Karpas-422 (cell line): ENCODE measurements at regions not wholly inside any gene's neighbourhood (a gene's known extent, or its start where the extent isn't known, plus 50 kb on each side); places are given as distances from the start of the nearest gene placed in this dataset.

Experiments used
- DNase-seq: peaks from one replicate; pipeline ENCODE4 v3.0.0-alpha.2; 2015
- H2AFZ ChIP-seq: fragments of 200-600 bp; sonication (generic); 2 replicates; pipeline ENCODE4 v1.6.1; 2014; ENCODE audit warnings: antibody characterized with exemption, low read length, mixed read lengths
- H3K27ac ChIP-seq: fragments of 200-600 bp; sonication (generic); 2 replicates; pipeline ENCODE4 v1.5.1; 2014; ENCODE audit warnings: mild to moderate bottlenecking, low read length, moderate library complexity
- H3K27me3 ChIP-seq: fragments of 200-600 bp; sonication (generic); 2 replicates; pipeline ENCODE4 v1.6.1; 2014; ENCODE audit warnings: low read length, mixed read lengths
- H3K36me3 ChIP-seq: fragments of 200-600 bp; sonication (generic); 2 replicates; pipeline ENCODE4 v1.6.1; 2014; ENCODE audit warnings: low read length, mixed read lengths; ENCODE audit not compliant: insufficient read depth
- H3K4me1 ChIP-seq: fragments of 200-600 bp; sonication (generic); 2 replicates; pipeline ENCODE4 v1.6.1; 2014; ENCODE audit warnings: mild to moderate bottlenecking, low read length, mixed read lengths
- H3K4me2 ChIP-seq: fragments of 200-600 bp; sonication (generic); 2 replicates; pipeline ENCODE4 v1.6.1; 2014; ENCODE audit warnings: low read length, low read depth, mild to moderate bottlenecking; ENCODE audit not compliant: poor library complexity, severe bottlenecking
- H3K4me3 ChIP-seq: fragments of 200-600 bp; sonication (generic); 2 replicates; pipeline ENCODE4 v1.5.1; 2014; ENCODE audit warnings: mild to moderate bottlenecking, antibody characterized with exemption, low read length, mixed read lengths
- H3K79me2 ChIP-seq: fragments of 200-600 bp; sonication (generic); 2 replicates; pipeline ENCODE4 v1.6.1; 2014; ENCODE audit warnings: mild to moderate bottlenecking, low read length, mixed read lengths
- H3K9ac ChIP-seq: fragments of 200-600 bp; sonication (generic); 2 replicates; pipeline ENCODE4 v1.6.0; 2014; ENCODE audit warnings: low read length
- H3K9me2 ChIP-seq: fragments of 200-600 bp; sonication (generic), shearing (Covaris generic); replicated peaks from 2 replicates; pipeline ENCODE4 v1.6.0; 2014; ENCODE audit warnings: mild to moderate bottlenecking, low read length, moderate library complexity; ENCODE audit not compliant: insufficient read depth
- H3K9me3 ChIP-seq: fragments of 300-700, 200-600 bp; sonication (generic); 2 replicates; pipeline ENCODE4 v1.6.1; 2014; ENCODE audit warnings: low read length, mixed read lengths
- H4K20me1 ChIP-seq: fragments of 200-600 bp; sonication (generic); 2 replicates; pipeline ENCODE4 v1.6.1; 2014; ENCODE audit warnings: mild to moderate bottlenecking, antibody characterized with exemption, low read length, low read depth; ENCODE audit not compliant: insufficient read depth

- no peak for DNase-seq
- H3K9ac ChIP-seq = no peak overlapping the region
Measured at GRCh38 chr7:42407021-42407710, 170.2 kb upstream of the GLI3 start.

GRCh38 chr7:42406358-42406757 is 169.3 kb upstream of the GLI3 start:
- H3K79me2 ChIP-seq = no peaks in the 10 kb centered on the region

More at GRCh38 chr7:42407021-42407710, 170.2 kb upstream of the GLI3 start:
- no peaks in the 10 kb centered on the region for H3K36me3 ChIP-seq
- no peak overlapping the region for H3K4me2 ChIP-seq
- H3K9me2 ChIP-seq = no peaks in the 10 kb centered on the region
- H3K4me1 ChIP-seq = no peaks in the 10 kb centered on the region
- no peaks in the 10 kb centered on the region for H4K20me1 ChIP-seq
- no peak overlapping the region for H2AFZ ChIP-seq
- H3K4me3 ChIP-seq = no peak overlapping the region
- no peaks in the 10 kb centered on the region for H3K27me3 ChIP-seq
- H3K79me2 ChIP-seq = no peaks in the 10 kb centered on the region
- H3K27ac ChIP-seq = no peak overlapping the region
- H3K9me3 ChIP-seq = no peaks in the 10 kb centered on the region

GRCh38 chr7:42405782-42406181 is 168.8 kb upstream of the GLI3 start:
- H3K4me1 ChIP-seq = no peaks in the 10 kb centered on the region
- H2AFZ ChIP-seq = no peak overlapping the region
- H3K9ac ChIP-seq = no peak overlapping the region
- H3K27ac ChIP-seq = no peak overlapping the region
- no peaks in the 10 kb centered on the region for H3K9me2 ChIP-seq
- H3K4me2 ChIP-seq = no peak overlapping the region
- no peaks in the 10 kb centered on the region for H3K79me2 ChIP-seq
- no peaks in the 10 kb centered on the region for H4K20me1 ChIP-seq
- no peaks in the 10 kb centered on the region for H3K36me3 ChIP-seq
- H3K9me3 ChIP-seq = no peaks in the 10 kb centered on the region
- no peak overlapping the region for H3K4me3 ChIP-seq
- H3K27me3 ChIP-seq = no peaks in the 10 kb centered on the region
- DNase-seq = no peak

More at GRCh38 chr7:42406358-42406757, 169.3 kb upstream of the GLI3 start:
- no peak overlapping the region for H3K4me2 ChIP-seq
- H3K4me3 ChIP-seq = no peak overlapping the region
- no peaks in the 10 kb centered on the region for H3K9me3 ChIP-seq
- no peaks in the 10 kb centered on the region for H3K4me1 ChIP-seq
- H2AFZ ChIP-seq = no peak overlapping the region
- no peak overlapping the region for H3K9ac ChIP-seq
- DNase-seq = no peak
- no peaks in the 10 kb centered on the region for H3K9me2 ChIP-seq
- H3K27me3 ChIP-seq = no peaks in the 10 kb centered on the region
- no peaks in the 10 kb centered on the region for H4K20me1 ChIP-seq
- no peak overlapping the region for H3K27ac ChIP-seq
- no peaks in the 10 kb centered on the region for H3K36me3 ChIP-seq

- DNase-seq = no peak
- H3K4me2 ChIP-seq = no peak overlapping the region
- H4K20me1 ChIP-seq = no peaks in the 10 kb centered on the region
- no peaks in the 10 kb centered on the region for H3K9me2 ChIP-seq
- H3K9ac ChIP-seq = no peak overlapping the region
- H3K36me3 ChIP-seq = no peaks in the 10 kb centered on the region
- no peak overlapping the region for H3K27ac ChIP-seq
- no peak overlapping the region for H2AFZ ChIP-seq
- H3K79me2 ChIP-seq = no peaks in the 10 kb centered on the region
- H3K4me1 ChIP-seq = no peaks in the 10 kb centered on the region
- no peaks in the 10 kb centered on the region for H3K9me3 ChIP-seq
- H3K4me3 ChIP-seq = no peak overlapping the region
- no peaks in the 10 kb centered on the region for H3K27me3 ChIP-seq
Measured at GRCh38 chr7:42403831-42404230, 166.8 kb upstream of the GLI3 start.

GRCh38 chr7:42400961-42401360 is 164.0 kb upstream of the GLI3 start:
- H3K4me3 ChIP-seq = no peak overlapping the region
- H4K20me1 ChIP-seq = no peaks in the 10 kb centered on the region
- no peak overlapping the region for H3K9ac ChIP-seq
- no peaks in the 10 kb centered on the region for H3K9me2 ChIP-seq
- no peaks in the 10 kb centered on the region for H3K27me3 ChIP-seq
- no peak overlapping the region for H3K27ac ChIP-seq
- H3K4me1 ChIP-seq = no peaks in the 10 kb centered on the region
- no peak overlapping the region for H3K4me2 ChIP-seq
- H3K79me2 ChIP-seq = no peaks in the 10 kb centered on the region
- H2AFZ ChIP-seq = no peak overlapping the region
- no peaks in the 10 kb centered on the region for H3K9me3 ChIP-seq
- no peaks in the 10 kb centered on the region for H3K36me3 ChIP-seq
- no peak for DNase-seq

GRCh38 chr7:42400211-42400772 is 163.3 kb upstream of the GLI3 start:
- Histone ChIP-seq H3K4me3 (no peak overlapping the region), H4K20me1 (no peaks in the 10 kb centered on the region), H3K9me3 (no peaks in the 10 kb centered on the region), H3K4me1 (no peaks in the 10 kb centered on the region), H3K79me2 (no peaks in the 10 kb centered on the region), H3K36me3 (no peaks in the 10 kb centered on the region), H3K4me2 (no peak overlapping the region), H3K27ac (no peak overlapping the region), H2AFZ (no peak overlapping the region), H3K27me3 (no peaks in the 10 kb centered on the region), H3K9ac (no peak overlapping the region), H3K9me2 (no peaks in the 10 kb centered on the region)
- DNase-seq = no peak

- H3K27ac ChIP-seq = no peak overlapping the region
- H3K9ac ChIP-seq = no peak overlapping the region
- H3K36me3 ChIP-seq = no peaks in the 10 kb centered on the region
- H3K9me3 ChIP-seq = no peaks in the 10 kb centered on the region
- no peaks in the 10 kb centered on the region for H3K27me3 ChIP-seq
- H2AFZ ChIP-seq = no peak overlapping the region
- no peak overlapping the region for H3K4me2 ChIP-seq
- H3K4me1 ChIP-seq = no peaks in the 10 kb centered on the region
- H3K9me2 ChIP-seq = no peaks in the 10 kb centered on the region
- H3K4me3 ChIP-seq = no peak overlapping the region
- no peaks in the 10 kb centered on the region for H3K79me2 ChIP-seq
- DNase-seq = no peak
- no peaks in the 10 kb centered on the region for H4K20me1 ChIP-seq
Measured at GRCh38 chr7:42395607-42396006, 158.6 kb upstream of the GLI3 start.

GRCh38 chr7:42392826-42393225 is 155.8 kb upstream of the GLI3 start:
- Histone ChIP-seq H3K79me2 (no peaks in the 10 kb centered on the region), H3K27me3 (no peaks in the 10 kb centered on the region), H4K20me1 (no peaks in the 10 kb centered on the region), H3K4me3 (no peak overlapping the region), H3K4me2 (no peak overlapping the region), H3K36me3 (no peaks in the 10 kb centered on the region), H3K9me3 (no peaks in the 10 kb centered on the region), H3K9ac (no peak overlapping the region), H3K4me1 (no peaks in the 10 kb centered on the region), H3K27ac (no peak overlapping the region), H2AFZ (no peak overlapping the region), H3K9me2 (no peaks in the 10 kb centered on the region)
- DNase-seq = no peak
